Sigmoid colon (tissue), 6 donors: ENCODE measurements at regions not wholly inside any gene's neighbourhood (a gene's known extent, or its start where the extent isn't known, plus 50 kb on each side); places are given as distances from the start of the nearest gene placed in this dataset.

Source experiments
- DNase-seq: peaks from one replicate; pipeline ENCODE4 v3.0.0-alpha.2; 2019
- H3K27ac ChIP-seq, 4 donors: fragments of 200-600 bp; sonication (generic); one replicate each; pipeline ENCODE4 v1.5.1; 2016 to 2019; ENCODE audit warnings: mild to moderate bottlenecking in 1 of 4
- H3K27me3 ChIP-seq, 3 donors: fragments of 200-600 bp; sonication (generic); one replicate each; pipeline ENCODE4 v1.5.1; 2019; ENCODE audit warnings: mild to moderate bottlenecking in 1 of 3
- H3K36me3 ChIP-seq, 4 donors: fragments of 200-600 bp; sonication (generic); one replicate each; pipeline ENCODE4 v1.5.1; 2016 to 2019
- H3K4me1 ChIP-seq, 4 donors: fragments of 200-600 bp; sonication (generic); one replicate each; pipeline ENCODE4 v1.5.1; 2017 to 2019
- H3K4me3 ChIP-seq, 4 donors: fragments of 200-600 bp; sonication (generic); one replicate each; pipeline ENCODE4 v1.5.1; 2017 to 2019; ENCODE audit warnings: mild to moderate bottlenecking in 2 of 4, moderate library complexity in 1 of 4
- H3K9me3 ChIP-seq, 4 donors: fragments of 200-600 bp in 3 of 4; sonication (generic) in 3 of 4; one replicate each; pipeline versions ENCODE4 v1.5.1 to v1.6.1; 2013 to 2019
- CTCF ChIP-seq, 4 experiments: fragments of 450-650 bp in 3 of 4; fragments of 200-600 bp in 1 of 4; IDR thresholded peaks; one replicate each; pipeline ENCODE4 v1.5.1; 2016 to 2019; ENCODE audit warnings: antibody characterized with exemption in 4 of 4, mild to moderate bottlenecking in 3 of 4, moderate library complexity in 2 of 4
- EP300 ChIP-seq, 4 donors: sonication (generic); formaldehyde crosslinking; IDR thresholded peaks; one replicate each; pipeline ENCODE4 v1.6.1; 2017; ENCODE audit warnings: antibody characterized with exemption in 4 of 4
- POLR2A ChIP-seq, 2 donors: fragments of 450-650 bp; IDR thresholded peaks; one replicate each; pipeline ENCODE4 v1.6.1; 2016; ENCODE audit warnings: antibody characterized with exemption in 2 of 2, mild to moderate bottlenecking in 2 of 2, moderate library complexity in 2 of 2
- POLR2AphosphoS5 ChIP-seq, 4 donors: sonication (generic); formaldehyde crosslinking; IDR thresholded peaks; one replicate each; pipeline ENCODE4 v1.6.1; 2017; ENCODE audit warnings: antibody characterized with exemption in 4 of 4
- WGBS, 2 donors: extraction: QIAGEN DNeasy Blood & Tissue Kit; methylation state at CpG; one replicate each; pipeline ENCODE4 v1.1.7; 2013; 5-methylcytosine and 5-hydroxymethylcytosine counted together
- intact Hi-C: fragments of 100-400 bp; cut with DNase I; formaldehyde crosslinking; loops from one replicate; pipeline ENCODE4 v1.15.1; 2023
- donor health status: healthy with polysubstance abuse.
- donor health status: healthy.

- Histone ChIP-seq H3K36me3 (no peaks in the 10 kb centered on the region), H3K9me3 (no peaks in the 10 kb centered on the region), H3K27ac (no peak overlapping the region), H3K4me1 (no peaks in the 10 kb centered on the region), H3K4me3 (peak overlapping the region in 1 of 4 donors; percentile 13), H3K27me3 (peaks cover 0 to 2% (median 0%) of the 10 kb centered on the region in 3 donors)
- intact Hi-C loops, result no loop called here
- DNase-seq, result no peak
- WGBS, 2 donors, result 8 to 38% methylated on average over 12 of the region's 12 CpGs
- TF ChIP-seq CTCF (IDR thresholded peaks at IDR 0.05), result no peak
- no peak for TF ChIP-seq EP300 (IDR thresholded peaks at IDR 0.05)
- no peak for TF ChIP-seq POLR2A (IDR thresholded peaks at IDR 0.05)
- no peak for TF ChIP-seq POLR2AphosphoS5 (IDR thresholded peaks at IDR 0.05)
Observed at GRCh38 chrX:104310090-104310489, 55.4 kb upstream of the ESX1 start.

GRCh38 chrX:104309169-104309568 lies 54.4 kb upstream of the ESX1 start:
- no peaks in the 10 kb centered on the region for H3K36me3 ChIP-seq
- DNase-seq, result no peak
- H3K4me1 ChIP-seq, result no peaks in the 10 kb centered on the region
- 87 to 89% methylated on average over 5 of the region's 5 CpGs for WGBS, 2 donors
- H3K27me3 ChIP-seq, result peaks cover 0 to 2% (median 0%) of the 10 kb centered on the region in 3 donors
- intact Hi-C loops, result no loop called here
- no peak overlapping the region for H3K4me3 ChIP-seq
- no peak overlapping the region for H3K27ac ChIP-seq
- TF ChIP-seq POLR2AphosphoS5 (IDR thresholded peaks at IDR 0.05) (no peak), POLR2A (IDR thresholded peaks at IDR 0.05) (no peak), CTCF (IDR thresholded peaks at IDR 0.05) (no peak), EP300 (IDR thresholded peaks at IDR 0.05) (no peak)
- H3K9me3 ChIP-seq, result no peaks in the 10 kb centered on the region

GRCh38 chrX:104307341-104307740 lies 52.6 kb upstream of the ESX1 start:
- 74% methylated on average over 5 of the region's 5 CpGs for WGBS, 2 donors
- Histone ChIP-seq H3K27ac (no peak overlapping the region), H3K4me1 (no peaks in the 10 kb centered on the region), H3K27me3 (peaks cover 0 to 2% (median 0%) of the 10 kb centered on the region in 3 donors), H3K4me3 (no peak overlapping the region), H3K36me3 (no peaks in the 10 kb centered on the region), H3K9me3 (no peaks in the 10 kb centered on the region)
- TF ChIP-seq POLR2AphosphoS5 (IDR thresholded peaks at IDR 0.05), result no peak
- no peak for TF ChIP-seq POLR2A (IDR thresholded peaks at IDR 0.05)
- no peak for TF ChIP-seq CTCF (IDR thresholded peaks at IDR 0.05)
- no peak for TF ChIP-seq EP300 (IDR thresholded peaks at IDR 0.05)
- no peak for DNase-seq
- intact Hi-C loops, result no loop called here

- no peak overlapping the region for H3K4me3 ChIP-seq
- no peaks in the 10 kb centered on the region for H3K36me3 ChIP-seq
- intact Hi-C loops, result no loop called here
- no peak overlapping the region for H3K27ac ChIP-seq
- H3K9me3 ChIP-seq, result no peaks in the 10 kb centered on the region
- H3K4me1 ChIP-seq, result no peaks in the 10 kb centered on the region
- 90 to 91% methylated on average over 9 of the region's 9 CpGs for WGBS, 2 donors
- no peak for DNase-seq
- peaks cover 0 to 2% (median 0%) of the 10 kb centered on the region in 3 donors for H3K27me3 ChIP-seq
- TF ChIP-seq POLR2AphosphoS5 (IDR thresholded peaks at IDR 0.05) (no peak), CTCF (IDR thresholded peaks at IDR 0.05) (no peak), POLR2A (IDR thresholded peaks at IDR 0.05) (no peak), EP300 (IDR thresholded peaks at IDR 0.05) (no peak)
Observed at GRCh38 chrX:104306180-104306579, 51.4 kb upstream of the ESX1 start.
